ENCODE measurements at regions not wholly inside any gene's neighbourhood (a gene's known extent, or its start where the extent isn't known, plus 50 kb on each side); places are given as distances from the start of the nearest gene placed in this dataset.

- H4K91ac ChIP-seq (replicated peaks; ENCODE audit: insufficient read length, low read length) = no peak overlapping the region
- H3K23me2 ChIP-seq (ENCODE audit: low read depth, low read length) = no peaks in the 10 kb centered on the region
- H2AFZ ChIP-seq (ENCODE audit: low read length) = no peak overlapping the region
- no peak overlapping the region for H3K4me3 ChIP-seq (ENCODE audit: extremely low read depth in 1 of 4, insufficient read depth in 2 of 4, low read depth in 3 of 4, low read length in 4 of 4)
- WGBS, 2 experiments (ENCODE audit: extremely low coverage in 1 of 2, insufficient coverage in 1 of 2, insufficient read length in 1 of 2, insufficient replicate concordance in 2 of 2, low coverage in 1 of 2, low lambda C conversion rate in 2 of 2, missing lambda C conversion rate in 1 of 2) = 81% methylated on average over 1 of the region's 1 CpG; no CpG with 5 or more reads in 1 of the 2 experiments
- no peak overlapping the region for H3K4ac ChIP-seq (replicated peaks; ENCODE audit: insufficient read length, low read depth, low read length)
- H3K27ac ChIP-seq (ENCODE audit: low read depth, low read length) = no peak overlapping the region
- H2BK20ac ChIP-seq (ENCODE audit: low read length) = no peak overlapping the region
- H3K23ac ChIP-seq (ENCODE audit: insufficient read length) = no peak overlapping the region
- no peak overlapping the region for H2BK120ac ChIP-seq (replicated peaks; ENCODE audit: low read depth, low read length)
- H2AK5ac ChIP-seq (ENCODE audit: low read depth, low read length) = no peak overlapping the region
- H3K4me1 ChIP-seq (replicated peaks in 1 of 4; ENCODE audit: control insufficient read depth in 3 of 4, insufficient read depth in 4 of 4, low read length in 3 of 4) = no peaks in the 10 kb centered on the region
- no peak overlapping the region for H2BK12ac ChIP-seq (ENCODE audit: low read depth, low read length)
- H3K79me2 ChIP-seq (ENCODE audit: control insufficient read depth in 1 of 2, insufficient read depth in 2 of 2, low read length in 2 of 2) = no peaks in the 10 kb centered on the region
- CTCF ChIA-PET (ENCODE audit: partially characterized antibody) = interaction anchor here (0.7 to 3.5 kb wide), 2 partner anchors 9 to 451 kb away, joined by 3 to 15 read pairs; no protein-coding TSS in a partner anchor
- no peak overlapping the region for H3K4me2 ChIP-seq (ENCODE audit: insufficient read depth in 1 of 2, low read depth in 2 of 2, low read length in 2 of 2)
- no peak overlapping the region for H3K56ac ChIP-seq (replicated peaks; ENCODE audit: insufficient read length, low read depth, low read length)
- no peak for DNase-seq (ENCODE audit: low read depth in 1 of 2, low spot score in 2 of 2)
- no peaks in the 10 kb centered on the region for H3K79me1 ChIP-seq (ENCODE audit: low read depth, low read length)
- H2BK15ac ChIP-seq (ENCODE audit: low read length) = no peak overlapping the region
- POLR2A ChIA-PET (ENCODE audit: partially characterized antibody) = no interaction called here
- H3K9ac ChIP-seq (replicated peaks in 1 of 4; ENCODE audit: extremely low read depth in 1 of 4, low read depth in 3 of 4, low read length in 3 of 4) = no peak overlapping the region
- H3K36me3 ChIP-seq (ENCODE audit: control insufficient read depth in 2 of 4, insufficient read depth in 4 of 4, low read length in 3 of 4) = no peaks in the 10 kb centered on the region
- H3K9me3 ChIP-seq (ENCODE audit: insufficient read depth in 2 of 2, low read depth in 1 of 2, low read length in 1 of 2) = no peaks in the 10 kb centered on the region
- H3K18ac ChIP-seq (ENCODE audit: extremely low read depth, low read length) = no peak overlapping the region
- no peak overlapping the region for H4K5ac ChIP-seq (ENCODE audit: insufficient read length, low read depth, low read length)
- no peak overlapping the region for H4K8ac ChIP-seq (ENCODE audit: extremely low read depth, insufficient read depth, low read length)
- no peak overlapping the region for H2BK5ac ChIP-seq (ENCODE audit: low read depth, low read length)
- FAIRE-seq = no peak
- H4K20me1 ChIP-seq (replicated peaks in 1 of 2; ENCODE audit: control insufficient read depth in 1 of 2, insufficient read depth in 2 of 2, low read length in 2 of 2) = no peaks in the 10 kb centered on the region
- H3K14ac ChIP-seq (ENCODE audit: insufficient read length) = no peak overlapping the region
- no peaks in the 10 kb centered on the region for H3K27me3 ChIP-seq (replicated peaks in 1 of 4; ENCODE audit: control insufficient read depth in 3 of 4, extremely low read depth in 1 of 4, insufficient read depth in 3 of 4, low read length in 3 of 4)
- TF ChIP-seq CHD7 (IDR thresholded peaks at IDR 0.05; ENCODE audit: insufficient replicate concordance, low read length) = no peak
These were observed 92.8 kb downstream of the FASLG start for GRCh38 chr1:172751683-172752082.

Measured in H1 (cell line).